ENCODE measurements at regions not wholly inside any gene's neighbourhood (a gene's known extent, or its start where the extent isn't known, plus 50 kb on each side); places are given as distances from the start of the nearest gene placed in this dataset.

DNA sequence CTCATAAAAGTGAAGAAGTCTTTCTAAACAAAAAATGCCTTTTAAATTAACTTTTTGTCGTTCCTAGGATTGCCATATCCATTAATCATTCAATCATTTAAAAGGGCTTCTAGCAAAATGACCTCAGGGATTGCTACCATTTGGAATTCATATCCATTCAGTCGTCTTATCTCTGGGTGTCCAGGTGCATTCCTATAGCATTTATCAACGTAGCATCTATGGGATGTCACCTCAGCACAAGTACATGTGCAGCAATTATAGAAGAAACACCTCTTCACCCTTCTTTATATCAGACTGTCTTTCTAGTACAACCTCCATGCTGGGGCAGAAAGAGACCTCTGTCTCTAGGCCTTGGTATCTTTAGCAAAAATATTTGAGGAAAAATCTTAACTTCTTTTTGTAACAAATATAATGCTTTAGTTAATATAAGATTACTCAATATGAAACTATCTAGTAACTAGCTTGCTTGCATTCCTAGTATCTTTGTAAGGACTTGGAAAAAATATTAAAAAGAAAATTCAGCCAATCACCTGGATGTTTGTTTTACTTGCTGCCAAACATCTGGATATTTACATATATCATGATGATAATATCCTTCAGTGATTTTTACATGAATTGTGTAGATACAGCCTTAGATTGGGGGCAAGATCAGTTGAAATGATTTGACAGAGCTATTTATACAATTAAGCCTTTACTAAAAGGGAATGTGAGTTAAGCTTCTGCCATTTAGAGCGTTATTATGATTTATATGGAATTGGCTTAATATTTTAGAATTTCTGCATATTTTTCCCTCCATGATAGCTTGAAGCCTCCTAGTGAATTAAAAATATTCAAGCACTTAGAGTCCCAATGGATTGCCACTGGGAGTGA, 356.8 kb downstream of the HDGFL1 start:
- no peak overlapping the region for H3K27ac ChIP-seq (ENCODE audit: low read depth, low read length)
- peaks cover 0 to 3% (median 2%) of the 10 kb centered on the region in 3 donors for H3K4me1 ChIP-seq (ENCODE audit: control insufficient read depth in 3 of 3, insufficient read depth in 3 of 3, low read length in 3 of 3)
- H3K9me3 ChIP-seq (ENCODE audit: control insufficient read depth in 3 of 3, low read length in 3 of 3): no peaks in the 10 kb centered on the region
- no peaks in the 10 kb centered on the region for H3K27me3 ChIP-seq (ENCODE audit: control insufficient read depth in 3 of 3, insufficient read depth in 3 of 3, low read length in 3 of 3)
- H3K9ac ChIP-seq (ENCODE audit: low read depth in 1 of 3, low read length in 3 of 3): no peak overlapping the region
- H3K36me3 ChIP-seq (ENCODE audit: control insufficient read depth in 3 of 3, insufficient read depth in 3 of 3, low read length in 3 of 3): no peaks in the 10 kb centered on the region
- no peak overlapping the region for H3K4me3 ChIP-seq (ENCODE audit: low read length in 3 of 3)

DNA sequence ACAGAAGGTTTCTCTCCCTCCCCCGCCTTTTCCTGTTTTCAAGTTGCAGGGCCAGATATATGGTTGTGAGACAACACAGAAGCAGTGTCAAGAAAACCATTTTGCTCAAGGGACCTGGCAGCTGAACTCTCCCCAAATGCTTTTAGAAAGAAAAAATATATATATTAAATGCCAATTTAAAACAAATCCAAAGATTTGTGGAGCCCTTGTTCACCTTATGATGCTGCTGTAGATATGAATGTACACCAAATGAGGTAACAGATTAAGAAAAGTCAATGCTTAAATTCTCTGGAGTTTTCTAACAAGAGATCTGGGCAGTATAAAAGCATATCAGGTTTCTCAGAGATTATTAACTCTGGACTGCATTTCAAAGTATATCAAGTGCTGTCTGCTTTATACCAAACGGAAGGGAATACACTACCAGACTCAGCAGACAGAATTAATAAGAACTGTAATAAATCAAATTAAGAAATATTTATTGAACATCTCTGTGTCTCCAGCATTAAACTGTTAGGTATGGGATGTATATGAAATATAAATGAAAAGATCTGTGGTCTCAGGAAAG, 357.5 kb downstream of the HDGFL1 start:
- Histone ChIP-seq H3K9me3 (ENCODE audit: control insufficient read depth in 3 of 3, low read length in 3 of 3) (no peaks in the 10 kb centered on the region), H3K27ac (ENCODE audit: low read depth, low read length) (no peak overlapping the region), H3K4me3 (ENCODE audit: low read length in 3 of 3) (no peak overlapping the region), H3K4me1 (ENCODE audit: control insufficient read depth in 3 of 3, insufficient read depth in 3 of 3, low read length in 3 of 3) (peaks cover 0 to 3% (median 2%) of the 10 kb centered on the region in 3 donors), H3K36me3 (ENCODE audit: control insufficient read depth in 3 of 3, insufficient read depth in 3 of 3, low read length in 3 of 3) (no peaks in the 10 kb centered on the region), H3K27me3 (ENCODE audit: control insufficient read depth in 3 of 3, insufficient read depth in 3 of 3, low read length in 3 of 3) (no peaks in the 10 kb centered on the region), H3K9ac (ENCODE audit: low read depth in 1 of 3, low read length in 3 of 3) (no peak overlapping the region)

DNA sequence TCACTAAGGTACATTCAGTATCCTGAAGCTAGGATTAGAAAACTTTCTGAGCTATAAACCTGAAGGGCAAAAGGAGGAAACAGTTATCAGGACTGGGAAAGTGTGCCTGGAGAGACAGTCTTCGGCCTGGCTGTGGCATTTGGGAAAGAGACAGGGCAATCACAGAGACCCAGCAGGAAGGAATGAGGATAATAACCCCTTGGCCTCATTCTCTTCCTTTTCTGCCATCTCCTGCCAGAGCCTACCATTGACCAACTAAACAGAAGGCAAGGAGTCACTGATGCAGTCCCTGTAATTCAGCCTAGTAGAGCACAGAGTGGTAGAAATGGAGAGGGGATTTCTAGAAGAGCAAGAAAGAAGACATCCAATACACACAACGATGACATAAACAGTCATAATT, 359.4 kb downstream of the HDGFL1 start:
- Histone ChIP-seq H3K27ac (ENCODE audit: low read depth, low read length) (no peak overlapping the region), H3K27me3 (ENCODE audit: control insufficient read depth in 3 of 3, insufficient read depth in 3 of 3, low read length in 3 of 3) (no peaks in the 10 kb centered on the region), H3K36me3 (ENCODE audit: control insufficient read depth in 3 of 3, insufficient read depth in 3 of 3, low read length in 3 of 3) (no peaks in the 10 kb centered on the region), H3K4me1 (ENCODE audit: control insufficient read depth in 3 of 3, insufficient read depth in 3 of 3, low read length in 3 of 3) (peaks cover 0 to 3% (median 2%) of the 10 kb centered on the region in 3 donors), H3K9me3 (ENCODE audit: control insufficient read depth in 3 of 3, low read length in 3 of 3) (no peaks in the 10 kb centered on the region), H3K9ac (ENCODE audit: low read depth in 1 of 3, low read length in 3 of 3) (peak overlapping the region in 1 of 3 donors; percentile 48), H3K4me3 (ENCODE audit: low read length in 3 of 3) (no peak overlapping the region)

DNA sequence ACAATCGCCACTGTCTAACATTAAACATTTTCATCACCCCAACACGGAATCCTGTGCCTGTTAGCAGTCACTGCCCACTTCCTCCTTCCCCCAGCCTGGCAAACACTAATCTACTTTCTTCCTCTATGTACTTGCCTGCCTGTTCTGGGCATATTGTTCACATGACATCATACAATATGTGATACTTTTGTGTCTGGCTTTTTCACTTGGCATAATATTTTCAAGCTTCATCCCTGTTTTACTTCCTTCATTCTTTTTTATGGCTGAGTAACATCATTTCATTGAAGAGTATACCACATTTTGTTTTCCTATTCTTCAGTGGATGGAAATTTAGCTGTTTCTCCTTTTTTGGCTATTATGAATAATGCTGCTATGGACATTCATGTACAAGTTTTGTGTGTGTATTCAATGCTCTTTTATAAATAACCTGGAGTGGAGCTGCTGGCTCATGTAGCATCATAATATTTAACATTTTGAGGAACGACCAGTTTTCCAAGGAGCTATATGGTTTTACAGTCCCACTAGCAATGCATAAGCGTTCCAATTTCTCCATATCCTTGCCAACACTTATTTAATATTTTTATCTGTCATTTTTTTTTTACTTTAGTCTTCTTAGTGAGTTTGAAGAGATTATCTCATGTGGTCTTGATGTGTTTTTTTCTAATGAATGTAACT, 360.1 kb downstream of the HDGFL1 start:
- Histone ChIP-seq H3K27me3 (ENCODE audit: control insufficient read depth in 3 of 3, insufficient read depth in 3 of 3, low read length in 3 of 3) (no peaks in the 10 kb centered on the region), H3K4me1 (ENCODE audit: control insufficient read depth in 3 of 3, insufficient read depth in 3 of 3, low read length in 3 of 3) (peaks cover 0 to 3% (median 2%) of the 10 kb centered on the region in 3 donors), H3K9ac (ENCODE audit: low read depth in 1 of 3, low read length in 3 of 3) (no peak overlapping the region), H3K4me3 (ENCODE audit: low read length in 3 of 3) (no peak overlapping the region), H3K36me3 (ENCODE audit: control insufficient read depth in 3 of 3, insufficient read depth in 3 of 3, low read length in 3 of 3) (no peaks in the 10 kb centered on the region), H3K9me3 (ENCODE audit: control insufficient read depth in 3 of 3, low read length in 3 of 3) (no peaks in the 10 kb centered on the region), H3K27ac (ENCODE audit: low read depth, low read length) (no peak overlapping the region)

DNA sequence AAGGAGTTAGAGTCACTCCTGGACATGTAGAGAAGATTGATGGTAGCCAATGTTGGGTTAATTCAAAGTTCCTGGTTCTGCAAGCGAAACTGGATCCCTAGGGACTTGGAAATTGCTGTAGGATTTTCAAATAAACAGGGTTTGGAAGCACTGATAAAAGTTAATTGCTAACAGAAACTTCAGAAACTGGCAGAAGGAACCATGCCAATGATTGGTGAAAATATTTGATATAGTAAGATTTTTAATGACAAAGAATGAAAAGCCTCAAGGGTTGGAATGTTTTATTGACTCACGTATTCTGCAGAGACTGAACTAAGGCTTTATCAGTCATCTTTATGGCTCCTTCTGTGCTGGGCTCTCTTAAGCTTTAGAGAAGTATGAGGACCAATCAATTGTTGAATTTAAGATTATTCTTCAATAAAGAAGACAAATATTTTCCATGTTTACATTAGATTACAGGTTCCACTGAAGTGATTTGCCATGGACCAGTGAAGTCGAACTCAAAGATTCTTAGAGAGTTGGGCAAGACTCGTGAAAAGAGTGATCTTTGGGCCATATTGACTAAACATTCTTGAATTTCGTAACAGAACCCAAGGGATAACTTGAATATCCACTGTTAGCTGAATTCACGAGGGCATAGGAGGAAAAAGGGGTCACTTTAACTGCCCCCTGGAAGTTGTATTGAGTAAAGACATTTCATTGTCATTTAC, 371.4 kb downstream of the HDGFL1 start:
- Histone ChIP-seq H3K36me3 (ENCODE audit: control insufficient read depth in 3 of 3, insufficient read depth in 3 of 3, low read length in 3 of 3) (no peaks in the 10 kb centered on the region), H3K9ac (ENCODE audit: low read depth in 1 of 3, low read length in 3 of 3) (no peak overlapping the region), H3K4me3 (ENCODE audit: low read length in 3 of 3) (no peak overlapping the region), H3K9me3 (ENCODE audit: control insufficient read depth in 3 of 3, low read length in 3 of 3) (no peaks in the 10 kb centered on the region), H3K4me1 (ENCODE audit: control insufficient read depth in 3 of 3, insufficient read depth in 3 of 3, low read length in 3 of 3) (no peaks in the 10 kb centered on the region), H3K27ac (ENCODE audit: low read depth, low read length) (no peak overlapping the region), H3K27me3 (ENCODE audit: control insufficient read depth in 3 of 3, insufficient read depth in 3 of 3, low read length in 3 of 3) (no peaks in the 10 kb centered on the region)

DNA sequence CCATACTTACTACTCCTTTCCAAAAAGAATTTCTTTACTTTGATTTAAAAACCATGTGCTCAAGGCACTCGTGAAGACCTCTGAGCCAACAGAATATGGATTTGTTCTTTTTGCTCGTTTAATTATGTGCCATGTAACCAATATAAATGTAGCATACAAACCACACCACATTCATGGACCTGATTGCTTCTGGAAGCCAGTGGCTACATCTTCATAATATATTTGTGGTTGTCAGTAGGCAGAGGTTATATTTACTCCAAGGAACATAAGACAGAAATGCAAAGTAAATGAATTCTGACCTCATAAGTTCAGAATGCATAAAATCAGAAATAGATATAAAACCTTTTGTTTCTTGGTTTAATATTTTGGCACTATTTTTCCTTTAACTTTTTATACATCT, 373.0 kb downstream of the HDGFL1 start:
- H3K9me3 ChIP-seq (ENCODE audit: control insufficient read depth in 3 of 3, low read length in 3 of 3): no peaks in the 10 kb centered on the region
- H3K27me3 ChIP-seq (ENCODE audit: control insufficient read depth in 3 of 3, insufficient read depth in 3 of 3, low read length in 3 of 3): no peaks in the 10 kb centered on the region
- no peak overlapping the region for H3K4me3 ChIP-seq (ENCODE audit: low read length in 3 of 3)
- H3K4me1 ChIP-seq (ENCODE audit: control insufficient read depth in 3 of 3, insufficient read depth in 3 of 3, low read length in 3 of 3): no peaks in the 10 kb centered on the region
- no peak overlapping the region for H3K9ac ChIP-seq (ENCODE audit: low read depth in 1 of 3, low read length in 3 of 3)
- H3K27ac ChIP-seq (ENCODE audit: low read depth, low read length): no peak overlapping the region
- H3K36me3 ChIP-seq (ENCODE audit: control insufficient read depth in 3 of 3, insufficient read depth in 3 of 3, low read length in 3 of 3): no peaks in the 10 kb centered on the region

DNA sequence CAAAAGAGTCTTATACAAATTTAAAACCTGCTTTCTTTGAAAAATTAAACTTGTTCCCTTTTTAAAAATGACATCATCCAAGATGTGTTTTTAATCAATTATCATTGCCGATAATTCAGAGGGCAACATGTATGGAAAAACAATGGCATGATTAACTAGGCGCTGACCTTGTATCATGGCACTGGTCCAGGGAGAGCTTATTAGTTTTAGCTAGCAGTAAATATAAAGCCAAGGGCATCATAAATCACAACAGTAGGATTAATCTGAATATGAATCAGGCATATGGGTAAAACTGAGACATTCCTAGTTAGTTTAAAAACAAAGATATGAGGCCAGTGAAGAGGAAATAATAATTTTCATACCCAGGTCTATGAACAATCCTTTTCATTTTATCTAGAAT, 374.0 kb downstream of the HDGFL1 start:
- Histone ChIP-seq H3K36me3 (ENCODE audit: control insufficient read depth in 3 of 3, insufficient read depth in 3 of 3, low read length in 3 of 3) (no peaks in the 10 kb centered on the region), H3K9me3 (ENCODE audit: control insufficient read depth in 3 of 3, low read length in 3 of 3) (no peaks in the 10 kb centered on the region), H3K4me3 (ENCODE audit: low read length in 3 of 3) (no peak overlapping the region), H3K4me1 (ENCODE audit: control insufficient read depth in 3 of 3, insufficient read depth in 3 of 3, low read length in 3 of 3) (no peaks in the 10 kb centered on the region), H3K27me3 (ENCODE audit: control insufficient read depth in 3 of 3, insufficient read depth in 3 of 3, low read length in 3 of 3) (no peaks in the 10 kb centered on the region), H3K9ac (ENCODE audit: low read depth in 1 of 3, low read length in 3 of 3) (no peak overlapping the region), H3K27ac (ENCODE audit: low read depth, low read length) (no peak overlapping the region)

DNA sequence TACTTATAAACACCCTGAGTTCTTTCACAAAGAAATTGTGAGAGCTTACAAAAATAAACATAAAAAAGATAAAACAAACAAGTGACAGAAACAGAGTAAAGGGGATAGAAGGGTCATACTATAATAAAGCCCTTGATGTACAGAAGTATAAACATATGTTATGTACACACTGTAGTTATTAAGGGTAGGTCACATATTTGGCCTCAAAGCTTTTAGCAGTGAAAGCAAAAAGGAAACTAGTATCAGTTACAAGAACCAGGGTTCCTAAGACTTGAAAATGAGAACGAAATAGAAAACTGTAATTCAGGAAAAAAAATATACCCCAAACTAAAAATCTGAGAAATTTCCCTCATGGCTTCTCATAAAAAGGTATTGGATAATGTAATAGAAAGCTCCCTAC, 380.6 kb downstream of the HDGFL1 start:
- no peaks in the 10 kb centered on the region for H3K27me3 ChIP-seq (ENCODE audit: control insufficient read depth in 3 of 3, insufficient read depth in 3 of 3, low read length in 3 of 3)
- H3K9ac ChIP-seq (ENCODE audit: low read depth in 1 of 3, low read length in 3 of 3): no peak overlapping the region
- no peak overlapping the region for H3K27ac ChIP-seq (ENCODE audit: low read depth, low read length)
- no peaks in the 10 kb centered on the region for H3K9me3 ChIP-seq (ENCODE audit: control insufficient read depth in 3 of 3, low read length in 3 of 3)
- no peaks in the 10 kb centered on the region for H3K4me1 ChIP-seq (ENCODE audit: control insufficient read depth in 3 of 3, insufficient read depth in 3 of 3, low read length in 3 of 3)
- no peaks in the 10 kb centered on the region for H3K36me3 ChIP-seq (ENCODE audit: control insufficient read depth in 3 of 3, insufficient read depth in 3 of 3, low read length in 3 of 3)
- no peak overlapping the region for H3K4me3 ChIP-seq (ENCODE audit: low read length in 3 of 3)

DNA sequence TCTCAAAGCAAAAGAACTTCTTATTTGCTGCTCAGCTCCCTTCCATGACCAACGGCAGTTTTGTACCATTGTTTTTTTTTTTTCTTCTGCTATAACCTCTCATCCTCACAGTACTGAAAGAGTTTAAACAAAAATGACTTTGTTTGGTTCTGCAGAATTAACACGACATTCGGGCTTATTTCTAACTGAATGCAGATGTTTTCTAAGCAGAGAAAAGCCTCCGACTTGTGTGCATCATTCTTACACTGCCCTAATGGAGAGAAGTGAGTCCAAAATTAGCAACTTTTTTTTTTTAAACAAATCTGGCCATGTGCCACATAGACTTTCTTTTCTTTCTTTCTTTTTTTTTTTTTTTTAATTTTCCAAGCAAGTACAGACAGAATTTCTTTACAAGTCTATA, 382.7 kb downstream of the HDGFL1 start:
- Histone ChIP-seq H3K9me3 (ENCODE audit: control insufficient read depth in 3 of 3, low read length in 3 of 3) (no peaks in the 10 kb centered on the region), H3K4me1 (ENCODE audit: control insufficient read depth in 3 of 3, insufficient read depth in 3 of 3, low read length in 3 of 3) (peaks cover 0 to 6% (median 4%) of the 10 kb centered on the region in 3 donors), H3K36me3 (ENCODE audit: control insufficient read depth in 3 of 3, insufficient read depth in 3 of 3, low read length in 3 of 3) (no peaks in the 10 kb centered on the region), H3K9ac (ENCODE audit: low read depth in 1 of 3, low read length in 3 of 3) (no peak overlapping the region), H3K27me3 (ENCODE audit: control insufficient read depth in 3 of 3, insufficient read depth in 3 of 3, low read length in 3 of 3) (no peaks in the 10 kb centered on the region), H3K27ac (ENCODE audit: low read depth, low read length) (no peak overlapping the region), H3K4me3 (ENCODE audit: low read length in 3 of 3) (no peak overlapping the region)
